K562 (cell line): ENCODE measurements at regions not wholly inside any gene's neighbourhood (a gene's known extent, or its start where the extent isn't known, plus 50 kb on each side); places are given as distances from the start of the nearest gene placed in this dataset.
A peak's percentile ranks its signal among the peaks of the same experiment; 100 is the strongest.

ENCODE experiments used
- ATAC-seq: fragments of 200-7000 bp; cut with Tn5 transposase; 3 replicates; pipeline ENCODE4 v1.9.1; 2020; ENCODE audit warnings: moderate library complexity
- BruUV-seq: library from RNA; stranded (reverse); fragments of 400-500 nt; replicated peaks from 2 replicates; lab custom pipeline; 2021; lab: Mats Ljungman, UMichigan
- CTCF ChIA-PET: fragments of 300-600 bp; formaldehyde crosslinking; extraction: SDS; loops from one replicate; lab custom pipeline; 2021; ENCODE audit warnings: low intra/inter-chr PET ratio; lab: Yijun Ruan, JAX
- POLR2A ChIA-PET: fragments of 300-600, 350-650 bp; sonication (Branson Sonifier 250); formaldehyde crosslinking; extraction: SDS; loops from one replicate; lab custom pipeline; 2021; ENCODE audit warnings: antibody characterized with exemption, inconsistent platforms; lab: Yijun Ruan, JAX
- DNase-seq, 4 experiments: peaks; one replicate each; pipeline versions ENCODE4 v3.0.0 to v3.0.0-alpha.2; 2011 to 2018; ENCODE audit warnings: low spot score in 3 of 4, mixed read lengths in 3 of 4; ENCODE audit errors: extremely low read depth in 1 of 4
- FAIRE-seq: peaks from 2 replicates; lab custom pipeline; 2011; peaks lifted over from hg19 to GRCh38; lab: Jason Lieb, UNC
- H2AFZ ChIP-seq: 2 replicates; pipeline ENCODE4 v1.6.0; 2011; ENCODE audit warnings: low read depth, low read length, control low read depth, inconsistent platforms
- H3K27ac ChIP-seq: fragments of 200-600 bp; 3 replicates; pipeline ENCODE4 v1.8.0; 2011; ENCODE audit warnings: low read depth, mild to moderate bottlenecking, control low read depth, inconsistent platforms, low read length, moderate library complexity, mixed read lengths; ENCODE audit errors: extremely low read depth
- H3K27me3 ChIP-seq, 2 experiments: fragments of 300-600 bp in 1 of 2; 2 replicates in 1 of 2; 3 replicates in 1 of 2; pipeline versions ENCODE4 v1.6.0 to v1.8.0; 2011; ENCODE audit warnings: inconsistent platforms in 2 of 2, low read length in 2 of 2, mild to moderate bottlenecking in 1 of 2, mixed read lengths in 1 of 2, moderate library complexity in 1 of 2; ENCODE audit not compliant: control insufficient read depth in 2 of 2, insufficient read depth in 2 of 2
- H3K36me3 ChIP-seq: fragments of 300-600 bp; 3 replicates; pipeline ENCODE4 v1.8.0; 2011; ENCODE audit warnings: mild to moderate bottlenecking, low read length, inconsistent platforms; ENCODE audit not compliant: control insufficient read depth, insufficient read depth
- H3K4me1 ChIP-seq, 2 experiments: fragments of 200-600 bp in 1 of 2; replicated peaks in 1 of 2; 2 replicates in 1 of 2; 3 replicates in 1 of 2; pipeline versions ENCODE4 v1.5.1 to v1.8.0; 2011; ENCODE audit warnings: inconsistent platforms in 2 of 2, low read length in 2 of 2, mild to moderate bottlenecking in 1 of 2, mixed read lengths in 1 of 2, moderate library complexity in 1 of 2; ENCODE audit not compliant: control insufficient read depth in 2 of 2, insufficient read depth in 2 of 2
- H3K4me2 ChIP-seq: 2 replicates; pipeline ENCODE4 v1.6.1; 2011; ENCODE audit warnings: low read length, control low read depth, inconsistent platforms, mixed read lengths; ENCODE audit not compliant: insufficient read depth
- H3K4me3 ChIP-seq: fragments of 200-600 bp; sonication (generic), shearing (Covaris generic); 2 replicates; pipeline ENCODE4 v1.5.1; 2016; ENCODE audit warnings: control low read depth, inconsistent platforms
- H3K79me2 ChIP-seq: fragments of 200-600 bp; 3 replicates; pipeline ENCODE4 v1.8.0; 2011; ENCODE audit warnings: low read length, inconsistent platforms; ENCODE audit not compliant: control insufficient read depth, insufficient read depth
- H3K9ac ChIP-seq, 2 experiments: 2 replicates each; pipeline versions ENCODE4 v1.6.0 to v1.6.1; 2011; ENCODE audit warnings: low read depth in 2 of 2, low read length in 2 of 2, control low read depth in 1 of 2, inconsistent platforms in 1 of 2, mild to moderate bottlenecking in 1 of 2, mixed read lengths in 1 of 2; ENCODE audit not compliant: insufficient read depth in 1 of 2
- H3K9me1 ChIP-seq: one replicate; pipeline ENCODE4 v1.6.0; 2011; ENCODE audit warnings: inconsistent platforms, mild to moderate bottlenecking, low read length, moderate library complexity; ENCODE audit not compliant: control insufficient read depth, insufficient read depth
- H3K9me3 ChIP-seq: replicated peaks from 2 replicates; pipeline ENCODE4 v1.5.1; 2011; ENCODE audit warnings: low read depth, low read length, inconsistent platforms; ENCODE audit not compliant: control insufficient read depth, insufficient read depth
- H4K20me1 ChIP-seq: replicated peaks from 2 replicates; pipeline ENCODE4 v1.6.1; 2011; ENCODE audit warnings: low read length, inconsistent platforms, mixed read lengths; ENCODE audit not compliant: control insufficient read depth, insufficient read depth
- MTA1 ChIP-seq: fragments of 450-650 bp; IDR thresholded peaks from 2 replicates; pipeline ENCODE4 v1.6.1; 2017; ENCODE audit warnings: borderline replicate concordance
- ZBTB11 ChIP-seq, 3 experiments: fragments of 200-800 bp in 1 of 3; fragments of 250-450 bp in 1 of 3; fragments of 450-650 bp in 1 of 3; sonication (Bioruptor Pico) in 1 of 3; sonication (Bioruptor generic) in 1 of 3; formaldehyde crosslinking in 1 of 3; IDR thresholded peaks; 2 replicates each; pipeline versions ENCODE4 v1.6.1 to v1.8.0; 2016 to 2022; ENCODE audit warnings: mild to moderate bottlenecking in 2 of 3, missing genetic modification characterization in 2 of 3, missing compliant biosample characterization in 1 of 3, moderate library complexity in 1 of 3
- ZNF324 ChIP-seq: fragments of 250-450 bp; sonication (Bioruptor Pico); IDR thresholded peaks from 2 replicates; pipeline ENCODE4 v1.4.0; 2020; ENCODE audit warnings: mild to moderate bottlenecking
- WGBS: fragments of 100-300 bp; shearing (Covaris generic); methylation state at CpG from one replicate; pipeline ENCODE4 v1.1.6; 2016; ENCODE audit warnings: low coverage, mixed read lengths; ENCODE audit not compliant: insufficient coverage; ENCODE audit errors: missing lambda C conversion rate; 5-methylcytosine and 5-hydroxymethylcytosine counted together
- in situ Hi-C: fragments of 300-500 bp; cut with MboI; formaldehyde crosslinking; loops from 4 replicates; pipeline ENCODE4 v1.15.0; 2018; ENCODE audit warnings: inconsistent platforms, mixed read lengths
- intact Hi-C: fragments of 100-400 bp; cut with micrococcal nuclease; formaldehyde crosslinking; loops from 2 replicates; pipeline ENCODE4 v1.14.2; 2022

- TF ChIP-seq MTA1 (no peak), ZNF324 (no peak), ZBTB11 (CRISPR knock-in tag; IDR thresholded peaks at IDR 0.05) (peak in 1 of 3 experiments; percentile 20; a peak in 1 of 6 replicates)
- in situ Hi-C loops, result no loop called here
- intact Hi-C loops, result no loop called here
- H3K4me3 ChIP-seq, result no peak overlapping the region
- WGBS, result 0% methylated on average over 3 of the region's 3 CpGs
- POLR2A ChIA-PET, result no interaction called here
- no peaks in the 10 kb centered on the region for H3K27me3 ChIP-seq
- no peak overlapping the region for H3K27ac ChIP-seq
- H2AFZ ChIP-seq, result no peak overlapping the region
- no peaks in the 10 kb centered on the region for H3K4me1 ChIP-seq
- DNase-seq, result no peak
- no peak for ATAC-seq
- FAIRE-seq, result no peak
- H3K9me3 ChIP-seq, result no peaks in the 10 kb centered on the region
- no TSS peak for BruUV-seq
- no peak overlapping the region for H3K4me2 ChIP-seq
- CTCF ChIA-PET, result no interaction called here
- H3K9me1 ChIP-seq, result no peaks in the 10 kb centered on the region
- H3K9ac ChIP-seq, result no peak overlapping the region
- no peaks in the 10 kb centered on the region for H3K79me2 ChIP-seq
- no peaks in the 10 kb centered on the region for H4K20me1 ChIP-seq
- H3K36me3 ChIP-seq, result no peaks in the 10 kb centered on the region
Measured at GRCh38 chr1:106727171-106727570, 329.3 kb upstream of the PRMT6 start.
